Activated naive CD4-positive, alpha-beta T cell treated with Interleukin-2 at 50 U/mL for 16 hours (primary cell): ENCODE measurements at regions not wholly inside any gene's neighbourhood (a gene's known extent, or its start where the extent isn't known, plus 50 kb on each side); places are given as distances from the start of the nearest gene placed in this dataset.
"Not testable (repeated sequence)": the region's sequence is repeated elsewhere in the genome, so short reads cannot be mapped to it uniquely, and the experiment has no call there.

Source experiments
- DNase-seq: peaks from one replicate; pipeline ENCODE4 v3.0.0-alpha.2; 2020

GRCh38 chr20:52004715-52005114 is 186.9 kb downstream of the ZFP64 start:
- DNase-seq: no peak

- DNase-seq: no peak
These were observed 187.6 kb downstream of the ZFP64 start for GRCh38 chr20:52004018-52004417.

GRCh38 chr20:52003415-52003814 is 188.2 kb downstream of the ZFP64 start:
- no peak for DNase-seq

- DNase-seq: no peak
These were observed 189.4 kb downstream of the ZFP64 start for GRCh38 chr20:52001999-52002666.

- not testable (repeated sequence) for DNase-seq
These were observed 194.2 kb downstream of the ZFP64 start for GRCh38 chr20:51997281-51997936.

GRCh38 chr20:51995551-51995951 is 193.2 kb upstream of the SALL4 start:
- no peak for DNase-seq

GRCh38 chr20:51994751-51995417 is 192.6 kb upstream of the SALL4 start:
- no peak for DNase-seq

- DNase-seq: no peak
These were observed 185.5 kb upstream of the SALL4 start for GRCh38 chr20:51987812-51988211.

GRCh38 chr20:51985013-51985415 is 182.7 kb upstream of the SALL4 start:
- no peak for DNase-seq

GRCh38 chr20:51980277-51980676 is 178.0 kb upstream of the SALL4 start:
- no peak for DNase-seq

GRCh38 chr20:51979226-51979625 is 176.9 kb upstream of the SALL4 start:
- DNase-seq: no peak

- no peak for DNase-seq
These were observed 175.8 kb upstream of the SALL4 start for GRCh38 chr20:51978070-51978501.

- no peak for DNase-seq
These were observed 169.7 kb upstream of the SALL4 start for GRCh38 chr20:51972056-51972455.

- no peak for DNase-seq
These were observed 168.5 kb upstream of the SALL4 start for GRCh38 chr20:51970858-51971257.

GRCh38 chr20:51969191-51969590 is 166.9 kb upstream of the SALL4 start:
- DNase-seq: no peak

- no peak for DNase-seq
These were observed 165.8 kb upstream of the SALL4 start for GRCh38 chr20:51968151-51968550.

GRCh38 chr20:51966296-51966971 is 164.1 kb upstream of the SALL4 start:
- DNase-seq: no peak

- DNase-seq: no peak
These were observed 159.8 kb upstream of the SALL4 start for GRCh38 chr20:51961964-51962761.

GRCh38 chr20:51960047-51960675 is 157.8 kb upstream of the SALL4 start:
- DNase-seq: no peak

- no peak for DNase-seq
These were observed 156.8 kb upstream of the SALL4 start for GRCh38 chr20:51959066-51959542.

GRCh38 chr20:51958099-51959065 is 156.1 kb upstream of the SALL4 start:
- no peak for DNase-seq
